WTC11 (cell line): ENCODE measurements at regions not wholly inside any gene's neighbourhood (a gene's known extent, or its start where the extent isn't known, plus 50 kb on each side); places are given as distances from the start of the nearest gene placed in this dataset.

ENCODE experiments used
- JUN ChIP-seq: sonication (generic); formaldehyde crosslinking; IDR thresholded peaks from 2 replicates; pipeline ENCODE4 v1.8.0; 2023; ENCODE audit warnings: mild to moderate bottlenecking, missing genetic modification reagents
- TF ChIP-seq, protein P1 (sequence below): fragments of 200-600 bp; IDR thresholded peaks from 2 replicates; pipeline ENCODE4 v1.8.0; 2022; ENCODE audit warnings: antibody characterized with exemption

DNA sequence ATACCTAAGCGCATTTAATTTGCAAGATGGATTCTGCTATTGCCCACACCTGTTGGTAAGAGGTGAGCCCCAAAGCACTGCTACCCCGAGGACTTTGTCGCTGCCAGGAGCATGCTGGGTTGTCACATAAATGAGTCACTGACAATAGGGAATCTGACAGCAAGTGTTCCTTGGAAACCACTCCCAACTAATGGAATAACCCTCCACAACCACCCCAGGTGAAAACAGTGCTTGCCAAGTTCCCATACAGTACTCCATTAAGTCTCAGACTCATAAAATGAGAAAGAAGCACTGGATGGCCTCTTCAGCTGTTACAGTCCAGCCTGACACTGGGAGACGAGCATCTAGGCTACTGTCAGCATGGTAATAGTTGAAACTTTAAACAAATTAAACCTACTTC lies 108.6 kb downstream of the EFNB2 start:
- TF ChIP-seq JUN (CRISPR knock-in tag), result no peak
- TF ChIP-seq, protein P1, sequence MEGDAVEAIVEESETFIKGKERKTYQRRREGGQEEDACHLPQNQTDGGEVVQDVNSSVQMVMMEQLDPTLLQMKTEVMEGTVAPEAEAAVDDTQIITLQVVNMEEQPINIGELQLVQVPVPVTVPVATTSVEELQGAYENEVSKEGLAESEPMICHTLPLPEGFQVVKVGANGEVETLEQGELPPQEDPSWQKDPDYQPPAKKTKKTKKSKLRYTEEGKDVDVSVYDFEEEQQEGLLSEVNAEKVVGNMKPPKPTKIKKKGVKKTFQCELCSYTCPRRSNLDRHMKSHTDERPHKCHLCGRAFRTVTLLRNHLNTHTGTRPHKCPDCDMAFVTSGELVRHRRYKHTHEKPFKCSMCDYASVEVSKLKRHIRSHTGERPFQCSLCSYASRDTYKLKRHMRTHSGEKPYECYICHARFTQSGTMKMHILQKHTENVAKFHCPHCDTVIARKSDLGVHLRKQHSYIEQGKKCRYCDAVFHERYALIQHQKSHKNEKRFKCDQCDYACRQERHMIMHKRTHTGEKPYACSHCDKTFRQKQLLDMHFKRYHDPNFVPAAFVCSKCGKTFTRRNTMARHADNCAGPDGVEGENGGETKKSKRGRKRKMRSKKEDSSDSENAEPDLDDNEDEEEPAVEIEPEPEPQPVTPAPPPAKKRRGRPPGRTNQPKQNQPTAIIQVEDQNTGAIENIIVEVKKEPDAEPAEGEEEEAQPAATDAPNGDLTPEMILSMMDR, result no peak
